Fibroblast of lung (primary cell): ENCODE measurements at regions not wholly inside any gene's neighbourhood (a gene's known extent, or its start where the extent isn't known, plus 50 kb on each side); places are given as distances from the start of the nearest gene placed in this dataset.

Experiments
- DNase-seq, 2 donors: peaks; one replicate each; pipeline versions ENCODE4 v3.0.0 to v3.0.0-alpha.2; 2010; ENCODE audit warnings: low read depth in 2 of 2
- H2AFZ ChIP-seq: 2 replicates; pipeline ENCODE4 v1.5.1; 2012; ENCODE audit warnings: low read length, control low read depth, inconsistent platforms
- H3K27ac ChIP-seq: 2 replicates; pipeline ENCODE4 v1.5.1; 2011; ENCODE audit warnings: low read length, control low read depth; ENCODE audit not compliant: insufficient read depth
- H3K27me3 ChIP-seq: 2 replicates; pipeline ENCODE4 v1.5.1; 2011; ENCODE audit warnings: mild to moderate bottlenecking, low read length; ENCODE audit not compliant: control insufficient read depth, insufficient read depth
- H3K36me3 ChIP-seq: 2 replicates; pipeline ENCODE4 v1.5.1; 2011; ENCODE audit warnings: low read length; ENCODE audit not compliant: control insufficient read depth, insufficient read depth
- H3K4me1 ChIP-seq: 2 replicates; pipeline ENCODE4 v1.5.1; 2011; ENCODE audit warnings: low read length; ENCODE audit not compliant: control insufficient read depth, insufficient read depth; ENCODE audit errors: extremely low read depth
- H3K4me2 ChIP-seq: 2 replicates; pipeline ENCODE4 v1.5.1; 2011; ENCODE audit warnings: low read length, control low read depth; ENCODE audit not compliant: insufficient read depth; ENCODE audit errors: extremely low read depth
- H3K4me3 ChIP-seq, 4 experiments: fragments of 200-600 bp in 1 of 4; sonication (generic) in 1 of 4; replicated peaks in 1 of 4; 2 replicates each; pipeline ENCODE4 v1.5.1; 2011 to 2016; ENCODE audit warnings: low read length in 4 of 4, low read depth in 3 of 4, mild to moderate bottlenecking in 3 of 4, control low read depth in 2 of 4, inconsistent platforms in 1 of 4, mixed read lengths in 1 of 4; ENCODE audit not compliant: insufficient read depth in 1 of 4; ENCODE audit errors: control extremely low read depth in 1 of 4
- H3K79me2 ChIP-seq: 2 replicates; pipeline ENCODE4 v1.5.1; 2012; ENCODE audit warnings: mild to moderate bottlenecking, low read length, inconsistent platforms; ENCODE audit not compliant: control insufficient read depth, insufficient read depth
- H3K9ac ChIP-seq: 2 replicates; pipeline ENCODE4 v1.5.1; 2011; ENCODE audit warnings: mild to moderate bottlenecking, low read length, control low read depth; ENCODE audit not compliant: insufficient read depth
- H3K9me3 ChIP-seq: 2 replicates; pipeline ENCODE4 v1.5.1; 2012; ENCODE audit warnings: low read depth, low read length; ENCODE audit not compliant: control insufficient read depth, insufficient read depth
- H4K20me1 ChIP-seq: 2 replicates; pipeline ENCODE4 v1.5.1; 2011; ENCODE audit warnings: low read length; ENCODE audit not compliant: control insufficient read depth, insufficient read depth; ENCODE audit errors: extremely low read depth
- EZH2 ChIP-seq: IDR thresholded peaks from 2 replicates; pipeline ENCODE4 v1.5.1; 2012; ENCODE audit warnings: low read length, control low read depth, mild to moderate bottlenecking; ENCODE audit errors: missing control alignments
- TF ChIP-seq, protein P1 (sequence below), 2 donors: IDR thresholded peaks in 1 of 2; conservative IDR thresholded peaks in 1 of 2; 1 replicate in 1 of 2; 2 replicates in 1 of 2; pipeline ENCODE4 v1.5.1; 2011 to 2012; ENCODE audit warnings: low read length in 2 of 2, control low read depth in 1 of 2, inconsistent platforms in 1 of 2, low read depth in 1 of 2, mild to moderate bottlenecking in 1 of 2

DNA sequence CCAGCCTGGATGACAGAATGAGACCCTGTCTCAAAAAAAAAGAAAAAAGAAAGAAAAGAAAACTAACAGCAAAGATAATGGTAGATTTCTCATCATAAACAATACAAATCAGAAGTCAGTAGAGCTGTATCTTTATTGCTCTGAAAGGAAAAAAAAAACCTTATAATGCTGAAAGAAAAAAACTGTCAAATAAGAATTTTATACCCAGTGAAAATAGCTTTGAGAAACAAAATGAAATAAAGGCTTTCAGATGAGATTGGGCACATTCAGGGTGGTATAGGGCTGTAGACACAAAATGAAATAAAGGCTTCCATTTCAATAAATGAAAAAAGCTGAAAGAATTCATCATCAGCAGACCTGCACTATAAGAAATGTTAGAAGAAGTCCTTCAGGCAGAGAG is 105.0 kb upstream of the FOXN3 start:
- H3K27me3 ChIP-seq: no peaks in the 10 kb centered on the region
- TF ChIP-seq, protein P1, sequence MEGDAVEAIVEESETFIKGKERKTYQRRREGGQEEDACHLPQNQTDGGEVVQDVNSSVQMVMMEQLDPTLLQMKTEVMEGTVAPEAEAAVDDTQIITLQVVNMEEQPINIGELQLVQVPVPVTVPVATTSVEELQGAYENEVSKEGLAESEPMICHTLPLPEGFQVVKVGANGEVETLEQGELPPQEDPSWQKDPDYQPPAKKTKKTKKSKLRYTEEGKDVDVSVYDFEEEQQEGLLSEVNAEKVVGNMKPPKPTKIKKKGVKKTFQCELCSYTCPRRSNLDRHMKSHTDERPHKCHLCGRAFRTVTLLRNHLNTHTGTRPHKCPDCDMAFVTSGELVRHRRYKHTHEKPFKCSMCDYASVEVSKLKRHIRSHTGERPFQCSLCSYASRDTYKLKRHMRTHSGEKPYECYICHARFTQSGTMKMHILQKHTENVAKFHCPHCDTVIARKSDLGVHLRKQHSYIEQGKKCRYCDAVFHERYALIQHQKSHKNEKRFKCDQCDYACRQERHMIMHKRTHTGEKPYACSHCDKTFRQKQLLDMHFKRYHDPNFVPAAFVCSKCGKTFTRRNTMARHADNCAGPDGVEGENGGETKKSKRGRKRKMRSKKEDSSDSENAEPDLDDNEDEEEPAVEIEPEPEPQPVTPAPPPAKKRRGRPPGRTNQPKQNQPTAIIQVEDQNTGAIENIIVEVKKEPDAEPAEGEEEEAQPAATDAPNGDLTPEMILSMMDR (conservative IDR thresholded peaks at IDR 0.05 in 1 of 2, IDR thresholded peaks at IDR 0.05 in 1 of 2; ENCODE audit: low read depth in 1 of 2, low read length in 2 of 2): no peak
- TF ChIP-seq EZH2: no peak
- no peaks in the 10 kb centered on the region for H3K36me3 ChIP-seq
- H3K27ac ChIP-seq: no peak overlapping the region
- no peak overlapping the region for H3K4me2 ChIP-seq
- no peaks in the 10 kb centered on the region for H3K79me2 ChIP-seq
- DNase-seq: no peak
- no peaks in the 10 kb centered on the region for H3K9me3 ChIP-seq
- H3K4me3 ChIP-seq: no peak overlapping the region
- no peak overlapping the region for H2AFZ ChIP-seq
- H3K4me1 ChIP-seq: no peaks in the 10 kb centered on the region
- H4K20me1 ChIP-seq: no peaks in the 10 kb centered on the region
- no peak overlapping the region for H3K9ac ChIP-seq

DNA sequence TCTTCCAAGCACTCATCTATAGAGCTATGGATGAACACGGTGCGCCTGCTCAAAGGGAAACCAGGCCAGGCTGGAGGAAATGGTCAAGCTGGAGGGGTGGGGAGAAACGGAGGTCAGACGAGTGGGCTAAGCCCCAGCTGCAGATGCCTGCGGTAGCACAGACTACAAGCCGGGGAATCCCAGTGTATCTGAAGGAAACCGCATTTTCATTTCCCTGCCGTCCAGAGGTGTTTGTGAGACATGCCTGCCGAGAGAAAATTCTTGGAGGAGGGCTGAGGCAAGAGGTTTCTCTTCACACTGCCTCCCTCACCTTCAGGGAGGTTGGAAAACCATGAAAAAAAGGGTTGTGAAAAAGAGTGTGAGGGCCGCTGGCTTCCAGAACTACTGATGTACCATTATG is 102.0 kb upstream of the FOXN3 start:
- Histone ChIP-seq H3K36me3 (no peaks in the 10 kb centered on the region), H3K9me3 (no peaks in the 10 kb centered on the region), H3K27ac (no peak overlapping the region), H3K9ac (no peak overlapping the region), H3K4me3 (no peak overlapping the region), H3K4me2 (no peak overlapping the region), H3K79me2 (no peaks in the 10 kb centered on the region), H4K20me1 (no peaks in the 10 kb centered on the region), H3K4me1 (no peaks in the 10 kb centered on the region), H3K27me3 (no peaks in the 10 kb centered on the region), H2AFZ (no peak overlapping the region)
- DNase-seq: peak in 1 of 2 donors; percentile 84
- TF ChIP-seq EZH2: no peak
- TF ChIP-seq, protein P1 (conservative IDR thresholded peaks at IDR 0.05 in 1 of 2, IDR thresholded peaks at IDR 0.05 in 1 of 2; ENCODE audit: low read depth in 1 of 2, low read length in 2 of 2): no peak

DNA sequence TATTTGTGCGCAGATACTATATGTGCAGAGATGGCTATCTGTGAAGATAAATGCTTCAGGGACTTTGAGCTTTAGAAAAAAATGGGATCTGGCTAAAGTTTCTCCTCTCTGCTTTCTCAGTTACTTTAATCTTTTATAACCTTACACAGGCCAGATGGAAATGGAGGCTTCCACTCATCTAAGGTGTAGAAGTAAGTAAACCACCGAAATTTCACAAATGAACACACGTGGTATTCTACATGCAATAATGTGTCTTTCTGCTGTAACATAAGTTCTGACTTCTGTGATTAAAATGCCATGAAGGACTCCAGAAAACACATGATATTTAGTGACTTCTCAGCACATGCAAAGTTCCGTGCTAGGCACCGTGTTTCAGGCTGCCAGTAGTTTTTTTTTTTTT is 99.1 kb upstream of the FOXN3 start:
- TF ChIP-seq, protein P1 (conservative IDR thresholded peaks at IDR 0.05 in 1 of 2, IDR thresholded peaks at IDR 0.05 in 1 of 2; ENCODE audit: low read depth in 1 of 2, low read length in 2 of 2): no peak
- no peak for TF ChIP-seq EZH2
- H3K4me2 ChIP-seq: no peak overlapping the region

More for the DNA sequence above, 99.1 kb upstream of the FOXN3 start:
- Histone ChIP-seq H3K9me3 (no peaks in the 10 kb centered on the region), H4K20me1 (no peaks in the 10 kb centered on the region), H3K9ac (no peak overlapping the region), H3K27me3 (no peaks in the 10 kb centered on the region), H2AFZ (no peak overlapping the region), H3K27ac (no peak overlapping the region), H3K79me2 (no peaks in the 10 kb centered on the region), H3K36me3 (no peaks in the 10 kb centered on the region), H3K4me1 (no peaks in the 10 kb centered on the region), H3K4me3 (no peak overlapping the region)
- DNase-seq: no peak
